ENCODE measurements at regions not wholly inside any gene's neighbourhood (a gene's known extent, or its start where the extent isn't known, plus 50 kb on each side); places are given as distances from the start of the nearest gene placed in this dataset.

DNA sequence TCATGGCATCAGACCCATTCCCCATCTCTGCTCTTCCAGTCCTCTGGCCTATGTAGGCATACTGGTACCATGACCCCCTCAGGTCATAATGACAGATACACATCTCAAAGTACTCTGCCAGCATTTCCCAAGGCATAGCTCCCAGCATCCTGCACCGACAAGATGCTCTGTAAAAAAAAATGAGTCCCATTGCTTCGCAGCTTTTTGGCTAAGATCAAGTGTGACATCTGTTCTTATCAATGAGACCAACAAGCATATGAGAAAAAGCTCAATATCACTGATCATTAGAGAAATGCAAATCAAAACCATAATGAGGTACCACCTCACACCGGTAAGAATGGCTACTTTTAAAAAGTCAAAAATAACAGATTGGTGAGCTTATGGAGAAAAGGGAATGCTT lies 463.9 kb upstream of the PROK2 start:
- H3K27me3 ChIP-seq (ENCODE audit: control insufficient read depth, insufficient read depth, low read length), result peaks cover 3% of the 10 kb centered on the region
- DNase-seq (ENCODE audit: low read depth in 4 of 6, low spot score in 6 of 6), result peak in 1 of 6 donors; percentile 63
- no peaks in the 10 kb centered on the region for H3K9me3 ChIP-seq (ENCODE audit: control insufficient read depth, insufficient read depth, low read length)
- H3K36me3 ChIP-seq (ENCODE audit: control insufficient read depth, insufficient read depth, low read length), result no peaks in the 10 kb centered on the region
- no peak overlapping the region for H3K4me3 ChIP-seq (ENCODE audit: low read depth, low read length)
- no peak overlapping the region for H3K27ac ChIP-seq (ENCODE audit: low read depth, low read length)
- WGBS (ENCODE audit: insufficient coverage), result 63% methylated on average over 1 of the region's 3 CpGs
- H3K4me1 ChIP-seq (ENCODE audit: control insufficient read depth, insufficient read depth, low read length), result peaks cover 38% of the 10 kb centered on the region

DNA sequence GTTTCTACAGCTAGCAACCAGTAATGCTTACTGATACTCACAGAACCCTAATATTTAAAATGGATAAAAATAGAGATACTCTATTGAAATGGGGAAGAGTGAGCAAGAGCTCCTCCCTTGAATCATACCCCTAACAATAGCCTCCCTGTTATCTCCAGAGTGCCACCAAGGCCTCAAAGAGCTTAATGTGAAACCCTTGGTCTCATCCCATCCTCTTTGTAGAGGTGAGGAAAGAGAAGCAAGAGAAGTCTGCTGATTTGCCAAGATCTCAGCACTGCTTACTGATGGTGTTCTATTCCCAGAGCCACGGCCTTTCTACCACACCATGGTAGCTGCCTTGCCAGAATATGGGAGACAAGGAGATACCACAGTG lies 463.4 kb upstream of the PROK2 start:
- Histone ChIP-seq H3K4me1 (ENCODE audit: control insufficient read depth, insufficient read depth, low read length) (peaks cover 39% of the 10 kb centered on the region), H3K27me3 (ENCODE audit: control insufficient read depth, insufficient read depth, low read length) (peaks cover 6% of the 10 kb centered on the region), H3K27ac (ENCODE audit: low read depth, low read length) (no peak overlapping the region), H3K9me3 (ENCODE audit: control insufficient read depth, insufficient read depth, low read length) (no peaks in the 10 kb centered on the region), H3K4me3 (ENCODE audit: low read depth, low read length) (no peak overlapping the region), H3K36me3 (ENCODE audit: control insufficient read depth, insufficient read depth, low read length) (no peaks in the 10 kb centered on the region)
- 71% methylated on average over 1 of the region's 1 CpG for WGBS (ENCODE audit: insufficient coverage)
- no peak for DNase-seq (ENCODE audit: low read depth in 4 of 6, low spot score in 6 of 6)

GRCh38 chr3:72247645-72248388 lies 462.9 kb upstream of the PROK2 start:
- H3K4me3 ChIP-seq (ENCODE audit: low read depth, low read length), result no peak overlapping the region
- H3K27me3 ChIP-seq (ENCODE audit: control insufficient read depth, insufficient read depth, low read length), result peaks cover 6% of the 10 kb centered on the region
- DNase-seq (ENCODE audit: low read depth in 4 of 6, low spot score in 6 of 6), result peak in 2 of 6 donors; percentile 72 to 91
- peaks cover 39% of the 10 kb centered on the region for H3K4me1 ChIP-seq (ENCODE audit: control insufficient read depth, insufficient read depth, low read length)
- H3K27ac ChIP-seq (ENCODE audit: low read depth, low read length), result no peak overlapping the region
- H3K36me3 ChIP-seq (ENCODE audit: control insufficient read depth, insufficient read depth, low read length), result no peaks in the 10 kb centered on the region
- no peaks in the 10 kb centered on the region for H3K9me3 ChIP-seq (ENCODE audit: control insufficient read depth, insufficient read depth, low read length)
- no CpG with 5 or more reads among the region's 1 CpG for WGBS (ENCODE audit: insufficient coverage)

DNA sequence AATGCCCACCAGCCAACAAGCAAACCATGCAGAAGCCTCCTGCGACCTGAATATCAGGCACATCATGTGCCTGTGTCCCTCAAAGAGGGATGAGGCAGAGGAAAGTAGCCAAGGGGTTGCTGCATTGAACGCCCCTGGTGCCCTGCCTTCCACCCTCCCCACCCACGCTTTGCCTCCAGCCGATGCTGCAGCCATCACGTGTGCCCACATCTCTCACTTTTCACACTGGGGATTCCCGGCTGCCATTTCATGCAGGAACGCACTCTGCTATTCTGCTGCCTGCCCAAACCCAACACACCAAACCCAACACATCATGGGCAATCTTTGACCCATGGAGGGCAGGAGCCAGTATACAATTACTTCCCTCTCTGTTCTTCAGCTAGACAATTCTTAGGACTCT lies 462.2 kb upstream of the PROK2 start:
- H3K9me3 ChIP-seq (ENCODE audit: control insufficient read depth, insufficient read depth, low read length), result no peaks in the 10 kb centered on the region
- 90% methylated on average over 7 of the region's 7 CpGs for WGBS (ENCODE audit: insufficient coverage)
- DNase-seq (ENCODE audit: low read depth in 4 of 6, low spot score in 6 of 6), result no peak
- H3K27me3 ChIP-seq (ENCODE audit: control insufficient read depth, insufficient read depth, low read length), result peaks cover 8% of the 10 kb centered on the region
- H3K4me1 ChIP-seq (ENCODE audit: control insufficient read depth, insufficient read depth, low read length), result peaks cover 41% of the 10 kb centered on the region
- H3K27ac ChIP-seq (ENCODE audit: low read depth, low read length), result no peak overlapping the region
- no peaks in the 10 kb centered on the region for H3K36me3 ChIP-seq (ENCODE audit: control insufficient read depth, insufficient read depth, low read length)
- no peak overlapping the region for H3K4me3 ChIP-seq (ENCODE audit: low read depth, low read length)

DNA sequence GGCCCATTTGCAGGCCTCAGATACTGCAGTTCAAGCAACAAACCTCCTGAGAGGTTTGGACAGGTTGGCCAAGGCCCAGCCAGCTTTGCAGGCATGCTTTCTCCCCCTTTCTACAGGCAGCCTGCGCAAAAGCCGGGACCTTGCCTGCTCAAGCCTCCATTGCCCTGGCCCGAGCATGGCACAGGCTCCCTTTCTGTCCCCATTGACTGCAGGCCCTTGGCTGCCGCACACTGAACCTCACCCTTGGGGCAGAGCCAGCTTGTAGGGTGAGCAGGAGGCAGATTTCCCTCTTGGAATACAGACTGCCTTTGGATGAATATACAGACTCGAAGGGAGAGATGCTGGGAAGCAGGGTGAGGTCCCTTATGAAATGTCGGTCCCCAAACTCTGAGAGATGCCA lies 461.7 kb upstream of the PROK2 start:
- Histone ChIP-seq H3K9me3 (ENCODE audit: control insufficient read depth, insufficient read depth, low read length) (no peaks in the 10 kb centered on the region), H3K4me1 (ENCODE audit: control insufficient read depth, insufficient read depth, low read length) (peaks cover 44% of the 10 kb centered on the region), H3K4me3 (ENCODE audit: low read depth, low read length) (no peak overlapping the region), H3K27me3 (ENCODE audit: control insufficient read depth, insufficient read depth, low read length) (peaks cover 9% of the 10 kb centered on the region), H3K36me3 (ENCODE audit: control insufficient read depth, insufficient read depth, low read length) (no peaks in the 10 kb centered on the region), H3K27ac (ENCODE audit: low read depth, low read length) (no peak overlapping the region)
- WGBS (ENCODE audit: insufficient coverage), result 53% methylated on average over 5 of the region's 6 CpGs
- peak in 1 of 6 donors; percentile 65 for DNase-seq (ENCODE audit: low read depth in 4 of 6, low spot score in 6 of 6)

DNA sequence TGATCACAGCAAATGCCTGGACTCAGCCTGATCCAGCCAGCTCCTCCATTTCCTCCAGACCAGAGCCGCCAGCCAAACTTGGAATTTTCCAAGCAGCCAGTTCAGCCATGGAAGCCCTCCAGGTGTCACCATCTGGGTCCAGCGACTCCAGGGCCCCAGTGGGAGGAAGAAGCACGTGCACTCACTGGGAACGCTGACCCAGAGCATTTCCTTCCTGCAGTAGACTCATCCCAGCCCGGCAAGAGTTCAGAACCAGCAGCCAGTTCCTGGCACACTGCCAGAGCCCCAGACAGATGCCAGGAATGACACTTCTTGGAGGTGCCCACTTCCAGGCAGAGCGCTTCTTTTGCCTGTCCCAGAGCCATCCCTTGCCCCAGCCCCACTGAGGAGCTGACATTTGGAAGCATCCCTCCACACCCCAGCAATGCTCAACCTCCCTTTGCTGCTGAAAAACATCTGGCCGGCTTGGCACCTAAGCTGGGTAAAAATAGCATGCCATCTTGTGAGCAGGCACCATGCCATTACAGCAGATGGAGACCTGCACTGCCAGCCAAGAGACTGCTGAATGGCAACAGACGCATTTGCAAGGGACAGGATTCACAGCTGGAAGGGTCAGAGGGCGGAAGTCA lies 460.3 kb upstream of the PROK2 start:
- H3K27ac ChIP-seq (ENCODE audit: low read depth, low read length), result no peak overlapping the region
- peak in 2 of 6 donors; percentile 91 to 93 for DNase-seq (ENCODE audit: low read depth in 4 of 6, low spot score in 6 of 6)
- H3K9me3 ChIP-seq (ENCODE audit: control insufficient read depth, insufficient read depth, low read length), result no peaks in the 10 kb centered on the region
- H3K36me3 ChIP-seq (ENCODE audit: control insufficient read depth, insufficient read depth, low read length), result no peaks in the 10 kb centered on the region
- WGBS (ENCODE audit: insufficient coverage), result 40% methylated on average over 9 of the region's 9 CpGs
- H3K4me1 ChIP-seq (ENCODE audit: control insufficient read depth, insufficient read depth, low read length), result peaks cover 44% of the 10 kb centered on the region
- peaks cover 7% of the 10 kb centered on the region for H3K27me3 ChIP-seq (ENCODE audit: control insufficient read depth, insufficient read depth, low read length)
- no peak overlapping the region for H3K4me3 ChIP-seq (ENCODE audit: low read depth, low read length)

DNA sequence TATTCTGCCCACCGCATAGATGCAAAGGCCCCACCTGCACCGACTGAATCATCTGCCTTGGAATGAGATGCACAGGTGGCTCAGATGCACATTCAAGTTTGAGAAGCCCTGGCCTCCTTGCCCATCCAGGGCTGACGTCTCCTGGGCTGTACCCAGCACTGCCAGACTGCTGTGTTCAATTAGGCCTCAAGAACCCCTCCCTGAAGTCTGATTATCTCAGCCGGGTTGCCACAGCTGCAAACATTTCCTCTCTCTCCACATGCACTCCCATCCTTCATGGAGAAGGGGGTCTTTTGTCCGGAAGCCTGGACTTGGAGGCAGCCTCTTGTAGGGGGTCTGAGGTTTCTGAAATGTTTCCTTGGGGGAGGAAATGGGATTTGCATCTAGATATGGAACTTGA lies 459.4 kb upstream of the PROK2 start:
- H3K27ac ChIP-seq (ENCODE audit: low read depth, low read length), result no peak overlapping the region
- H3K27me3 ChIP-seq (ENCODE audit: control insufficient read depth, insufficient read depth, low read length), result peaks cover 5% of the 10 kb centered on the region
- H3K4me1 ChIP-seq (ENCODE audit: control insufficient read depth, insufficient read depth, low read length), result peaks cover 44% of the 10 kb centered on the region
- H3K4me3 ChIP-seq (ENCODE audit: low read depth, low read length), result no peak overlapping the region
- H3K36me3 ChIP-seq (ENCODE audit: control insufficient read depth, insufficient read depth, low read length), result no peaks in the 10 kb centered on the region
- no peaks in the 10 kb centered on the region for H3K9me3 ChIP-seq (ENCODE audit: control insufficient read depth, insufficient read depth, low read length)
- DNase-seq (ENCODE audit: low read depth in 4 of 6, low spot score in 6 of 6), result no peak
- 79% methylated on average over 4 of the region's 5 CpGs for WGBS (ENCODE audit: insufficient coverage)

DNA sequence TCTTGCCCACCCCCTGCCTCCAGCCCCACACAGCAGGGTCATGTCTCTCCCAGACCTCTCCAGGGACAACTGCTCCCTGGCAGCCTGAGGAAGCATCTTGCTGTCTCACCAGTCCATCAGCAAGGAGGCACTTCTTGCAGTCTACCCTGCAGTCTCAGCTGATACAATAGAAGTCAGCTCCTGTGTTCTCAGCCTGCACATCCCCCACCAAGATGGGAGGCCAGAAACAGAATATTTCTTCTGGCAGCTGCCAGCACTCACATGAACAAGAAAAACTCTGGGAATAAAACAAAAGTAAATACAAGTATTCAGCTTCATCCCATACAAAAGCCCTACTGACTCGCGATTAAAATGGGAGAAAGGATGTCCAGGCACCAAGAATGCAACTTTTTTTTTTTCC lies 457.4 kb upstream of the PROK2 start:
- H3K27me3 ChIP-seq (ENCODE audit: control insufficient read depth, insufficient read depth, low read length), result peaks cover 5% of the 10 kb centered on the region
- peak in 1 of 6 donors; percentile 68 for DNase-seq (ENCODE audit: low read depth in 4 of 6, low spot score in 6 of 6)
- no peaks in the 10 kb centered on the region for H3K36me3 ChIP-seq (ENCODE audit: control insufficient read depth, insufficient read depth, low read length)
- no peaks in the 10 kb centered on the region for H3K9me3 ChIP-seq (ENCODE audit: control insufficient read depth, insufficient read depth, low read length)
- H3K27ac ChIP-seq (ENCODE audit: low read depth, low read length), result peak overlapping the region; percentile 43
- peaks cover 47% of the 10 kb centered on the region for H3K4me1 ChIP-seq (ENCODE audit: control insufficient read depth, insufficient read depth, low read length)
- WGBS (ENCODE audit: insufficient coverage), result 25% methylated on average over 2 of the region's 2 CpGs
- H3K4me3 ChIP-seq (ENCODE audit: low read depth, low read length), result no peak overlapping the region

DNA sequence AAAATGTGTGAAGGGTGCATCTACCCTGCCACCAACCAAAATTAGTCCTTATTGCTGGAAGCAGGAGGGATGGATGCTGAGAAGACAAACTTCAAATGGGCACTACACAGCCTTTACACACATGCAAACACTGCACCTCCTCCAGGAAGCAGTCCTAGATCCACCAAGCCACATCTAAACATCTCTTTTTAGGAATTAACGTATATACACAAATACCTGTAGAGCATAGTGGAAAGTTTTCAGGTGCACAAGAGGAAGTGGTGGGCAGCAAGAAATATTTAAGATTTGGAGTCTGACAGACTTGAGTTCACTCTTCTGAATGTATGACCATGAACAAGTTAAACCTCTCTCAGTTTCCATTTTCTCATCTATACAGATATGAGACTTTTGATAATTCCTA lies 456.6 kb upstream of the PROK2 start:
- H3K4me3 ChIP-seq (ENCODE audit: low read depth, low read length), result no peak overlapping the region
- no peak for DNase-seq (ENCODE audit: low read depth in 4 of 6, low spot score in 6 of 6)
- no peak overlapping the region for H3K27ac ChIP-seq (ENCODE audit: low read depth, low read length)
- no peaks in the 10 kb centered on the region for H3K9me3 ChIP-seq (ENCODE audit: control insufficient read depth, insufficient read depth, low read length)
- peaks cover 5% of the 10 kb centered on the region for H3K27me3 ChIP-seq (ENCODE audit: control insufficient read depth, insufficient read depth, low read length)
- H3K4me1 ChIP-seq (ENCODE audit: control insufficient read depth, insufficient read depth, low read length), result peaks cover 39% of the 10 kb centered on the region
- H3K36me3 ChIP-seq (ENCODE audit: control insufficient read depth, insufficient read depth, low read length), result no peaks in the 10 kb centered on the region
- WGBS (ENCODE audit: insufficient coverage), result no CpG with 5 or more reads among the region's 1 CpG

GRCh38 chr3:72240531-72240930 lies 455.6 kb upstream of the PROK2 start:
- Histone ChIP-seq H3K4me3 (ENCODE audit: low read depth, low read length) (no peak overlapping the region), H3K4me1 (ENCODE audit: control insufficient read depth, insufficient read depth, low read length) (peaks cover 33% of the 10 kb centered on the region), H3K9me3 (ENCODE audit: control insufficient read depth, insufficient read depth, low read length) (no peaks in the 10 kb centered on the region), H3K27ac (ENCODE audit: low read depth, low read length) (no peak overlapping the region), H3K27me3 (ENCODE audit: control insufficient read depth, insufficient read depth, low read length) (peaks cover 5% of the 10 kb centered on the region), H3K36me3 (ENCODE audit: control insufficient read depth, insufficient read depth, low read length) (no peaks in the 10 kb centered on the region)
- 70% methylated on average over 4 of the region's 4 CpGs for WGBS (ENCODE audit: insufficient coverage)
- DNase-seq (ENCODE audit: low read depth in 4 of 6, low spot score in 6 of 6), result no peak
